Type B pancreatic cell (in vitro differentiated cells): ENCODE measurements at regions not wholly inside any gene's neighbourhood (a gene's known extent, or its start where the extent isn't known, plus 50 kb on each side); places are given as distances from the start of the nearest gene placed in this dataset.

Experiments
- DNase-seq: peaks from one replicate; pipeline ENCODE4 v3.0.0; 2021; ENCODE audit warnings: mixed read lengths; ENCODE audit not compliant: unreplicated experiment; ENCODE audit errors: extremely low spot score
- H3K27ac Mint-ChIP-seq: 2 replicates; pipeline ENCODE4 v1.8.0; 2021; ENCODE audit warnings: mild to moderate bottlenecking, mixed read lengths
- H3K27me3 Mint-ChIP-seq: 2 replicates; pipeline ENCODE4 v1.8.0; 2021; ENCODE audit warnings: mixed read lengths
- H3K36me3 Mint-ChIP-seq: 2 replicates; pipeline ENCODE4 v1.8.0; 2021; ENCODE audit warnings: mixed read lengths
- H3K4me1 Mint-ChIP-seq: one replicate; pipeline ENCODE4 v1.8.0; 2021; ENCODE audit warnings: mixed read lengths; ENCODE audit not compliant: unreplicated experiment
- H3K4me3 Mint-ChIP-seq: 2 replicates; pipeline ENCODE4 v1.8.0; 2021; ENCODE audit warnings: mild to moderate bottlenecking, mixed read lengths
- H3K9me3 Mint-ChIP-seq: 2 replicates; pipeline ENCODE4 v1.8.0; 2021; ENCODE audit warnings: mixed read lengths
- CTCF ChIP-seq: fragments of 200-600 bp; sonication (generic); conservative IDR thresholded peaks from 2 replicates; pipeline ENCODE4 v1.5.0; 2021; ENCODE audit warnings: antibody characterized with exemption, mild to moderate bottlenecking

- H3K4me1 Mint-ChIP-seq: peaks cover 7% of the 10 kb centered on the region
- no peak for TF ChIP-seq CTCF
- H3K27ac Mint-ChIP-seq: no peak overlapping the region
- H3K27me3 Mint-ChIP-seq: peaks cover 60% of the 10 kb centered on the region
- H3K36me3 Mint-ChIP-seq: no peaks in the 10 kb centered on the region
- H3K9me3 Mint-ChIP-seq: no peaks in the 10 kb centered on the region
- no peak for DNase-seq
- H3K4me3 Mint-ChIP-seq: no peak overlapping the region
Measured at GRCh38 chr15:97902140-97902780, 58.2 kb upstream of the ARRDC4 start.

- Mint-ChIP-seq H3K4me1 (peaks cover 7% of the 10 kb centered on the region), H3K4me3 (no peak overlapping the region), H3K27ac (no peak overlapping the region), H3K36me3 (no peaks in the 10 kb centered on the region), H3K9me3 (no peaks in the 10 kb centered on the region), H3K27me3 (peaks cover 70% of the 10 kb centered on the region)
- TF ChIP-seq CTCF: no peak
- no peak for DNase-seq
Measured at GRCh38 chr15:97903560-97903959, 56.9 kb upstream of the ARRDC4 start.

GRCh38 chr15:97903971-97904572, 56.4 kb upstream of the ARRDC4 start:
- Mint-ChIP-seq H3K27ac (no peak overlapping the region), H3K9me3 (no peaks in the 10 kb centered on the region), H3K4me1 (peaks cover 7% of the 10 kb centered on the region), H3K36me3 (no peaks in the 10 kb centered on the region), H3K4me3 (peak overlapping the region; percentile 2), H3K27me3 (peaks cover 71% of the 10 kb centered on the region)
- peak; percentile 83 for TF ChIP-seq CTCF
- DNase-seq: peak; percentile 80

- peak; percentile 74 for DNase-seq
- Mint-ChIP-seq H3K27ac (no peak overlapping the region), H3K9me3 (no peaks in the 10 kb centered on the region), H3K4me3 (no peak overlapping the region), H3K27me3 (peaks cover 65% of the 10 kb centered on the region), H3K4me1 (peaks cover 2% of the 10 kb centered on the region), H3K36me3 (no peaks in the 10 kb centered on the region)
- TF ChIP-seq CTCF: peak; percentile 91
Measured at GRCh38 chr15:97909291-97909891, 51.1 kb upstream of the ARRDC4 start.
